NCI-H2196 (cell line): ENCODE measurements at regions not wholly inside any gene's neighbourhood (a gene's known extent, or its start where the extent isn't known, plus 50 kb on each side); places are given as distances from the start of the nearest gene placed in this dataset.

Experiments used
- DNase-seq: peaks from one replicate; lab custom pipeline; 2025; ENCODE audit not compliant: unreplicated experiment; lab: John Stamatoyannopoulos, UW

- no peak for DNase-seq
Observed at GRCh38 chr14:96617635-96618034, 115.5 kb downstream of the PAPOLA start.

GRCh38 chr14:96622926-96623325, 120.7 kb downstream of the PAPOLA start:
- DNase-seq: no peak

- DNase-seq: no peak
Observed at GRCh38 chr14:96623676-96624484, 121.7 kb downstream of the PAPOLA start.

GRCh38 chr14:96624661-96625425, 122.7 kb downstream of the PAPOLA start:
- DNase-seq: no peak

GRCh38 chr14:96625426-96625985, 123.3 kb downstream of the PAPOLA start:
- DNase-seq: no peak

- no peak for DNase-seq
Observed at GRCh38 chr14:96626121-96626768, 124.1 kb downstream of the PAPOLA start.

- DNase-seq: no peak
Observed at GRCh38 chr14:96626916-96627315, 124.7 kb downstream of the PAPOLA start.

- no peak for DNase-seq
Observed at GRCh38 chr14:96627386-96627785, 125.2 kb downstream of the PAPOLA start.

GRCh38 chr14:96627811-96628775, 125.9 kb downstream of the PAPOLA start:
- no peak for DNase-seq

- DNase-seq: no peak
Observed at GRCh38 chr14:96629082-96629481, 126.9 kb downstream of the PAPOLA start.

- DNase-seq: no peak
Observed at GRCh38 chr14:96629558-96630222, 127.5 kb downstream of the PAPOLA start.

GRCh38 chr14:96630281-96630680, 128.1 kb downstream of the PAPOLA start:
- DNase-seq: no peak

- no peak for DNase-seq
Observed at GRCh38 chr14:96631030-96631429, 128.8 kb downstream of the PAPOLA start.

- DNase-seq: no peak
Observed at GRCh38 chr14:96631621-96632362, 129.6 kb downstream of the PAPOLA start.

- DNase-seq: no peak
Observed at GRCh38 chr14:96632363-96632758, 130.2 kb downstream of the PAPOLA start.

GRCh38 chr14:96633096-96633495, 130.9 kb downstream of the PAPOLA start:
- no peak for DNase-seq

GRCh38 chr14:96634481-96634880, 132.3 kb downstream of the PAPOLA start:
- DNase-seq: no peak

GRCh38 chr14:96634896-96635295, 132.7 kb downstream of the PAPOLA start:
- no peak for DNase-seq

- DNase-seq: no peak
Observed at GRCh38 chr14:96635850-96636249, 133.7 kb downstream of the PAPOLA start.
